H1 (cell line): ENCODE measurements at regions not wholly inside any gene's neighbourhood (a gene's known extent, or its start where the extent isn't known, plus 50 kb on each side); places are given as distances from the start of the nearest gene placed in this dataset.

Experiments
- CTCF ChIA-PET: fragments of 300-600 bp; sonication (Branson Sonifier 250); formaldehyde crosslinking; loops from one replicate; lab custom pipeline; 2021; ENCODE audit not compliant: partially characterized antibody; lab: Charles Lee
- POLR2A ChIA-PET: fragments of 300-600 bp; sonication (Branson Sonifier 250); formaldehyde crosslinking; loops from one replicate; lab custom pipeline; 2021; ENCODE audit warnings: inconsistent platforms; ENCODE audit not compliant: partially characterized antibody; lab: Charles Lee
- DNase-seq, 2 experiments: peaks; one replicate each; pipeline versions ENCODE4 v3.0.0 to v3.0.0-alpha.2; 2010 to 2022; ENCODE audit warnings: low spot score in 2 of 2, low read depth in 1 of 2, mixed read lengths in 1 of 2
- FAIRE-seq: peaks from 2 replicates; lab custom pipeline; 2011; peaks lifted over from hg19 to GRCh38; lab: Jason Lieb, UNC
- H2AFZ ChIP-seq: 2 replicates; pipeline ENCODE4 v1.8.1; 2012; ENCODE audit warnings: low read length, inconsistent platforms
- H2AK5ac ChIP-seq: 2 replicates; pipeline ENCODE4 v1.6.1; 2013; ENCODE audit warnings: low read depth, low read length
- H2BK120ac ChIP-seq: replicated peaks from 2 replicates; pipeline ENCODE3; 2013; ENCODE audit warnings: low read depth, low read length, inconsistent platforms
- H2BK12ac ChIP-seq: 2 replicates; pipeline ENCODE4 v1.6.1; 2013; ENCODE audit warnings: low read depth, low read length
- H2BK15ac ChIP-seq: 2 replicates; pipeline ENCODE4 v1.6.1; 2013; ENCODE audit warnings: low read length
- H2BK20ac ChIP-seq: 2 replicates; pipeline ENCODE4 v1.6.1; 2013; ENCODE audit warnings: low read length
- H2BK5ac ChIP-seq: 2 replicates; pipeline ENCODE4 v1.6.1; 2013; ENCODE audit warnings: low read depth, low read length
- H3K14ac ChIP-seq: 2 replicates; pipeline ENCODE4 v1.6.1; 2013; ENCODE audit warnings: inconsistent platforms; ENCODE audit not compliant: insufficient read length
- H3K18ac ChIP-seq: 2 replicates; pipeline ENCODE4 v1.6.1; 2013; ENCODE audit warnings: low read length; ENCODE audit errors: extremely low read depth
- H3K23ac ChIP-seq: 2 replicates; pipeline ENCODE4 v1.6.1; 2013; ENCODE audit warnings: inconsistent platforms; ENCODE audit not compliant: insufficient read length
- H3K23me2 ChIP-seq: 2 replicates; pipeline ENCODE4 v1.6.1; 2013; ENCODE audit warnings: low read depth, low read length
- H3K27ac ChIP-seq: 2 replicates; pipeline ENCODE4 v1.6.1; 2011; ENCODE audit warnings: low read depth, low read length, inconsistent platforms
- H3K27me3 ChIP-seq, 4 experiments: replicated peaks in 1 of 4; 1 replicate in 1 of 4; 2 replicates in 3 of 4; pipeline versions ENCODE4 v1.6.1 to v1.8.1; 2011 to 2013; ENCODE audit warnings: low read length in 3 of 4, mild to moderate bottlenecking in 3 of 4, inconsistent platforms in 2 of 4, mixed read lengths in 2 of 4, moderate library complexity in 1 of 4; ENCODE audit not compliant: control insufficient read depth in 3 of 4, insufficient read depth in 3 of 4; ENCODE audit errors: extremely low read depth in 1 of 4
- H3K36me3 ChIP-seq, 4 experiments: 2 replicates each; pipeline versions ENCODE4 v1.6.1 to v1.8.1; 2011 to 2013; ENCODE audit warnings: mild to moderate bottlenecking in 4 of 4, low read length in 3 of 4, moderate library complexity in 2 of 4, control low read depth in 1 of 4, inconsistent platforms in 1 of 4; ENCODE audit not compliant: insufficient read depth in 4 of 4, control insufficient read depth in 2 of 4
- H3K4ac ChIP-seq: replicated peaks from 2 replicates; pipeline ENCODE3; 2013; ENCODE audit warnings: low read length, low read depth, mixed read lengths, inconsistent platforms; ENCODE audit not compliant: insufficient read length
- H3K4me1 ChIP-seq, 4 experiments: replicated peaks in 1 of 4; 1 replicate in 1 of 4; 2 replicates in 3 of 4; pipeline versions ENCODE4 v1.6.1 to v1.8.1; 2011 to 2013; ENCODE audit warnings: low read length in 3 of 4, inconsistent platforms in 2 of 4, mixed read lengths in 1 of 4; ENCODE audit not compliant: insufficient read depth in 4 of 4, control insufficient read depth in 3 of 4
- H3K4me2 ChIP-seq, 2 experiments: 2 replicates each; pipeline versions ENCODE4 v1.6.1 to v1.8.1; 2011 to 2013; ENCODE audit warnings: low read depth in 2 of 2, low read length in 2 of 2, control low read depth in 1 of 2, inconsistent platforms in 1 of 2, mild to moderate bottlenecking in 1 of 2; ENCODE audit not compliant: insufficient read depth in 1 of 2
- H3K4me3 ChIP-seq, 4 experiments: fragments of 200-600, 300-600 bp in 1 of 4; sonication (generic), shearing (Covaris generic), sonication (Bioruptor Twin) in 1 of 4; 2 replicates each; pipeline versions ENCODE4 v1.5.1 to v1.8.1; 2011 to 2016; ENCODE audit warnings: low read length in 4 of 4, low read depth in 3 of 4, control low read depth in 2 of 4, inconsistent platforms in 2 of 4, mild to moderate bottlenecking in 2 of 4, mixed read lengths in 1 of 4, moderate library complexity in 1 of 4; ENCODE audit not compliant: insufficient read depth in 2 of 4; ENCODE audit errors: extremely low read depth in 1 of 4
- H3K56ac ChIP-seq: replicated peaks from 2 replicates; pipeline ENCODE3; 2013; ENCODE audit warnings: low read depth, mild to moderate bottlenecking, mixed read lengths, low read length, inconsistent platforms; ENCODE audit not compliant: insufficient read length
- H3K79me1 ChIP-seq: 2 replicates; pipeline ENCODE4 v1.6.1; 2013; ENCODE audit warnings: low read depth, low read length, control low read depth
- H3K79me2 ChIP-seq, 2 experiments: 2 replicates each; pipeline versions ENCODE4 v1.6.1 to v1.8.1; 2012 to 2013; ENCODE audit warnings: low read length in 2 of 2, mild to moderate bottlenecking in 2 of 2, inconsistent platforms in 1 of 2; ENCODE audit not compliant: insufficient read depth in 2 of 2, control insufficient read depth in 1 of 2
- H3K9ac ChIP-seq, 4 experiments: replicated peaks in 1 of 4; 1 replicate in 1 of 4; 2 replicates in 3 of 4; pipeline versions ENCODE4 v1.6.1 to v1.8.1; 2011 to 2013; ENCODE audit warnings: low read depth in 3 of 4, low read length in 3 of 4, control low read depth in 2 of 4, mild to moderate bottlenecking in 2 of 4, moderate library complexity in 2 of 4, inconsistent platforms in 1 of 4; ENCODE audit errors: extremely low read depth in 1 of 4
- H3K9me3 ChIP-seq, 2 experiments: 2 replicates each; pipeline versions ENCODE4 v1.6.1 to v1.8.1; 2012 to 2013; ENCODE audit warnings: mild to moderate bottlenecking in 2 of 2, moderate library complexity in 2 of 2, control low read depth in 1 of 2, inconsistent platforms in 1 of 2, low read depth in 1 of 2, low read length in 1 of 2, mixed read lengths in 1 of 2; ENCODE audit not compliant: insufficient read depth in 2 of 2
- H4K20me1 ChIP-seq, 2 experiments: replicated peaks in 1 of 2; 2 replicates each; pipeline versions ENCODE3 to v1.8.1; 2011 to 2013; ENCODE audit warnings: inconsistent platforms in 2 of 2, low read length in 2 of 2, mild to moderate bottlenecking in 1 of 2; ENCODE audit not compliant: insufficient read depth in 2 of 2, control insufficient read depth in 1 of 2
- H4K5ac ChIP-seq: 2 replicates; pipeline ENCODE4 v1.6.1; 2013; ENCODE audit warnings: low read length, low read depth, mixed read lengths, inconsistent platforms; ENCODE audit not compliant: insufficient read length
- H4K8ac ChIP-seq: 2 replicates; pipeline ENCODE4 v1.8.0; 2013; ENCODE audit warnings: mild to moderate bottlenecking, moderate library complexity, low read length, inconsistent platforms; ENCODE audit not compliant: insufficient read depth; ENCODE audit errors: extremely low read depth
- H4K91ac ChIP-seq: replicated peaks from 2 replicates; pipeline ENCODE3; 2013; ENCODE audit warnings: low read length, mixed read lengths, inconsistent platforms; ENCODE audit not compliant: insufficient read length
- CHD2 ChIP-seq: IDR thresholded peaks from 2 replicates; pipeline ENCODE4 v1.6.1; 2012; ENCODE audit warnings: low read length, improper control_type of control experiment
- CTBP2 ChIP-seq: IDR thresholded peaks from 2 replicates; pipeline ENCODE4 v1.7.0; 2011; ENCODE audit warnings: borderline replicate concordance, mild to moderate bottlenecking, moderate library complexity, mixed read lengths, low read length; ENCODE audit not compliant: insufficient read depth, insufficient read length
- JUN ChIP-seq: IDR thresholded peaks from 2 replicates; pipeline ENCODE4 v1.6.1; 2011; ENCODE audit warnings: low read depth, mild to moderate bottlenecking, improper control_type of control experiment, low read length
- MAFK ChIP-seq: IDR thresholded peaks from 2 replicates; pipeline ENCODE4 v1.6.1; 2012; ENCODE audit warnings: low read depth, mild to moderate bottlenecking, improper control_type of control experiment, low read length
- NRF1 ChIP-seq: IDR thresholded peaks from 2 replicates; pipeline ENCODE4 v1.6.1; 2011; ENCODE audit warnings: mild to moderate bottlenecking, low read depth, low read length, improper control_type of control experiment
- POLR2AphosphoS5 ChIP-seq: IDR thresholded peaks from 2 replicates; pipeline ENCODE4 v1.6.1; 2011; ENCODE audit warnings: low read depth, low read length
- RXRA ChIP-seq: IDR thresholded peaks from 2 replicates; pipeline ENCODE4 v1.6.1; 2011; ENCODE audit warnings: low read depth, mild to moderate bottlenecking, low read length, moderate library complexity; ENCODE audit not compliant: insufficient read depth
- SAP30 ChIP-seq: fragments of 300-600 bp; sonication (generic); IDR thresholded peaks from 2 replicates; pipeline ENCODE4 v1.7.1; 2012; ENCODE audit warnings: low read length, moderate library complexity, mild to moderate bottlenecking, inconsistent platforms; ENCODE audit not compliant: insufficient read depth, insufficient replicate concordance
- TBP ChIP-seq: IDR thresholded peaks from 2 replicates; pipeline ENCODE4 v1.6.1; 2011; ENCODE audit warnings: low read depth, low read length, improper control_type of control experiment
- WGBS, 2 experiments: shearing (Covaris generic) in 1 of 2; methylation state at CpG; one replicate each; pipeline versions ENCODE4 v1.1.6 to v1.1.7; 2013 to 2015; ENCODE audit warnings: low lambda C conversion rate in 2 of 2, mixed read lengths in 2 of 2, inconsistent platforms in 1 of 2, low coverage in 1 of 2, missing lambda C conversion rate in 1 of 2; ENCODE audit not compliant: insufficient replicate concordance in 2 of 2, insufficient coverage in 1 of 2, insufficient read length in 1 of 2; ENCODE audit errors: extremely low coverage in 1 of 2, missing lambda C conversion rate in 1 of 2; 5-methylcytosine and 5-hydroxymethylcytosine counted together

GRCh38 chr9:107949061-107949460, 459.5 kb upstream of the KLF4 start:
- H3K9ac ChIP-seq = no peak overlapping the region
- H2BK120ac ChIP-seq = no peak overlapping the region
- FAIRE-seq (no peak), DNase-seq (no peak)
- H3K18ac ChIP-seq = no peak overlapping the region
- H3K4ac ChIP-seq = no peak overlapping the region
- no peaks in the 10 kb centered on the region for H3K79me1 ChIP-seq
- H4K5ac ChIP-seq = no peak overlapping the region
- no peak overlapping the region for H2BK15ac ChIP-seq
- H3K56ac ChIP-seq = no peak overlapping the region
- no peak overlapping the region for H3K27ac ChIP-seq
- H2AK5ac ChIP-seq = no peak overlapping the region
- H3K4me1 ChIP-seq = no peaks in the 10 kb centered on the region
- no peak overlapping the region for H3K23ac ChIP-seq
- H3K9me3 ChIP-seq = peaks cover 4% of the 10 kb centered on the region in 2 experiments; a peak in 2 of 4 replicates
- H3K79me2 ChIP-seq = no peaks in the 10 kb centered on the region
- H2AFZ ChIP-seq = no peak overlapping the region
- WGBS, 2 experiments = 90% methylated on average over 4 of the region's 4 CpGs; no CpG with 5 or more reads in 1 of the 2 experiments
- no peaks in the 10 kb centered on the region for H4K20me1 ChIP-seq
- H2BK12ac ChIP-seq = no peak overlapping the region
- H3K14ac ChIP-seq = no peak overlapping the region
- no peaks in the 10 kb centered on the region for H3K36me3 ChIP-seq
- no peak overlapping the region for H3K4me3 ChIP-seq
- no peak overlapping the region for H2BK20ac ChIP-seq
- H3K23me2 ChIP-seq = no peaks in the 10 kb centered on the region
- ChIA-PET CTCF (no interaction called here), POLR2A (no interaction called here)
- H3K27me3 ChIP-seq = no peaks in the 10 kb centered on the region
- no peak overlapping the region for H3K4me2 ChIP-seq
- TF ChIP-seq CHD2 = no peak
- no peak for TF ChIP-seq CTBP2
- TF ChIP-seq TBP = no peak
- no peak for TF ChIP-seq RXRA
- TF ChIP-seq NRF1 = no peak
- TF ChIP-seq POLR2AphosphoS5 = no peak
- no peak for TF ChIP-seq JUN
- no peak for TF ChIP-seq MAFK
- TF ChIP-seq SAP30 = no peak
- H4K91ac ChIP-seq = no peak overlapping the region
- H2BK5ac ChIP-seq = no peak overlapping the region
- no peak overlapping the region for H4K8ac ChIP-seq
